IMR-90 (cell line): ENCODE measurements at regions not wholly inside any gene's neighbourhood (a gene's known extent, or its start where the extent isn't known, plus 50 kb on each side); places are given as distances from the start of the nearest gene placed in this dataset.

Source experiments
- ATAC-seq: fragments of 200-7000 bp; cut with Tn5 transposase; 2 replicates; pipeline ENCODE4 v1.9.1; 2020; ENCODE audit warnings: low read depth, mild to moderate bottlenecking, moderate library complexity
- BruUV-seq: library from RNA; stranded (reverse); fragments of 400-500 nt; replicated peaks from 2 replicates; lab custom pipeline; 2021; lab: Mats Ljungman, UMichigan
- CTCF ChIA-PET: fragments of 300-600 bp; formaldehyde crosslinking; extraction: SDS; loops from one replicate; lab custom pipeline; 2021; ENCODE audit warnings: antibody characterized with exemption; lab: Yijun Ruan, JAX
- POLR2A ChIA-PET: fragments of 300-600 bp; sonication (Branson Sonifier 250); formaldehyde crosslinking; loops from one replicate; lab custom pipeline; 2022; ENCODE audit warnings: antibody characterized with exemption; ENCODE audit not compliant: unreplicated experiment; lab: Charles Lee
- DNase-seq: peaks from one replicate; pipeline ENCODE4 v3.0.0; 2013
- H2AFZ ChIP-seq: replicated peaks from 2 replicates; pipeline ENCODE3; 2013; ENCODE audit warnings: low read length, mild to moderate bottlenecking; ENCODE audit not compliant: poor library complexity
- H2AK5ac ChIP-seq: 2 replicates; pipeline ENCODE4 v1.6.1; 2013; ENCODE audit warnings: low read depth, low read length, inconsistent platforms
- H2AK9ac ChIP-seq: replicated peaks from 2 replicates; pipeline ENCODE3; 2013; ENCODE audit warnings: mild to moderate bottlenecking, low read depth, low read length, moderate library complexity; ENCODE audit not compliant: poor library complexity
- H2BK120ac ChIP-seq: 2 replicates; pipeline ENCODE4 v1.6.1; 2013; ENCODE audit warnings: low read depth, low read length, inconsistent platforms
- H2BK15ac ChIP-seq: 3 replicates; pipeline ENCODE4 v1.6.1; 2013; ENCODE audit warnings: low read depth, low read length, inconsistent platforms
- H2BK20ac ChIP-seq: 2 replicates; pipeline ENCODE4 v1.6.1; 2013; ENCODE audit warnings: low read depth, mild to moderate bottlenecking, inconsistent platforms, low read length, moderate library complexity
- H2BK5ac ChIP-seq: 2 replicates; pipeline ENCODE4 v1.6.1; 2013; ENCODE audit warnings: mild to moderate bottlenecking, low read depth, low read length, inconsistent platforms; ENCODE audit not compliant: poor library complexity, severe bottlenecking
- H3K14ac ChIP-seq: replicated peaks from 2 replicates; pipeline ENCODE4 v1.6.1; 2013; ENCODE audit warnings: low read depth, low read length, inconsistent platforms
- H3K18ac ChIP-seq: 2 replicates; pipeline ENCODE4 v1.6.1; 2013; ENCODE audit warnings: low read depth, low read length, control low read depth
- H3K23ac ChIP-seq: 2 replicates; pipeline ENCODE4 v1.6.1; 2013; ENCODE audit warnings: low read depth, low read length, inconsistent platforms
- H3K27ac ChIP-seq: 2 replicates; pipeline ENCODE4 v1.5.1; 2013; ENCODE audit warnings: mild to moderate bottlenecking, control low read depth, low read length; ENCODE audit not compliant: insufficient read depth
- H3K27me3 ChIP-seq: 2 replicates; pipeline ENCODE4 v1.6.1; 2013; ENCODE audit warnings: low read length; ENCODE audit not compliant: control insufficient read depth, insufficient read depth
- H3K36me3 ChIP-seq: 2 replicates; pipeline ENCODE4 v1.6.1; 2013; ENCODE audit warnings: low read length, mixed read lengths; ENCODE audit not compliant: control insufficient read depth, insufficient read depth
- H3K4ac ChIP-seq: 2 replicates; pipeline ENCODE4 v1.6.1; 2013; ENCODE audit warnings: low read depth, low read length, inconsistent platforms
- H3K4me1 ChIP-seq: 2 replicates; pipeline ENCODE4 v1.6.1; 2013; ENCODE audit warnings: low read length, mixed read lengths; ENCODE audit not compliant: control insufficient read depth, insufficient read depth
- H3K4me2 ChIP-seq: 2 replicates; pipeline ENCODE4 v1.6.1; 2013; ENCODE audit warnings: low read depth, mild to moderate bottlenecking, control low read depth, low read length, moderate library complexity
- H3K4me3 ChIP-seq: 2 replicates; pipeline ENCODE4 v1.5.1; 2013; ENCODE audit warnings: low read depth, mild to moderate bottlenecking, control low read depth, low read length, moderate library complexity; ENCODE audit not compliant: insufficient read depth
- H3K56ac ChIP-seq: 2 replicates; pipeline ENCODE4 v1.6.1; 2013; ENCODE audit warnings: low read length, inconsistent platforms; ENCODE audit not compliant: insufficient read depth; ENCODE audit errors: extremely low read depth
- H3K79me1 ChIP-seq, 2 experiments: 2 replicates each; pipeline ENCODE4 v1.6.1; 2013; ENCODE audit warnings: low read length in 2 of 2, inconsistent platforms in 1 of 2, low read depth in 1 of 2
- H3K9ac ChIP-seq: 2 replicates; pipeline ENCODE4 v1.6.1; 2013; ENCODE audit warnings: low read depth, low read length, control low read depth
- H3K9me1 ChIP-seq: 2 replicates; pipeline ENCODE4 v1.6.1; 2013; ENCODE audit warnings: low read length, inconsistent platforms; ENCODE audit not compliant: insufficient read depth
- H3K9me3 ChIP-seq: 2 replicates; pipeline ENCODE4 v1.6.1; 2013; ENCODE audit warnings: low read length; ENCODE audit not compliant: control insufficient read depth, insufficient read depth
- H4K20me1 ChIP-seq: 2 replicates; pipeline ENCODE4 v1.6.1; 2013; ENCODE audit warnings: low read length, inconsistent platforms; ENCODE audit not compliant: insufficient read depth
- H4K5ac ChIP-seq: 2 replicates; pipeline ENCODE4 v1.6.1; 2013; ENCODE audit warnings: mild to moderate bottlenecking, low read depth, low read length, control low read depth
- H4K8ac ChIP-seq, 2 experiments: 2 replicates each; pipeline ENCODE4 v1.6.1; 2013; ENCODE audit warnings: low read depth in 2 of 2, low read length in 2 of 2, control low read depth in 1 of 2, inconsistent platforms in 1 of 2
- H4K91ac ChIP-seq: 2 replicates; pipeline ENCODE4 v1.6.1; 2013; ENCODE audit warnings: low read depth, low read length, inconsistent platforms; ENCODE audit not compliant: insufficient read depth
- BHLHE40 ChIP-seq: fragments of 150-350 bp; IDR thresholded peaks from 2 replicates; pipeline ENCODE4 v1.6.1; 2016; ENCODE audit warnings: mild to moderate bottlenecking, low read depth, low read length
- CEBPB ChIP-seq: IDR thresholded peaks from 2 replicates; pipeline ENCODE4 v1.6.1; 2012; ENCODE audit warnings: low read depth, low read length, improper control_type of control experiment
- CHD1 ChIP-seq: IDR thresholded peaks from 2 replicates; pipeline ENCODE4 v1.6.1; 2012; ENCODE audit warnings: low read depth, low read length, improper control_type of control experiment
- FOS ChIP-seq: fragments of 150-350 bp; IDR thresholded peaks from 2 replicates; pipeline ENCODE4 v1.6.1; 2016; ENCODE audit warnings: low read depth, low read length
- MAFK ChIP-seq: IDR thresholded peaks from 2 replicates; pipeline ENCODE4 v1.6.1; 2012; ENCODE audit warnings: low read depth, low read length, improper control_type of control experiment
- MAZ ChIP-seq: IDR thresholded peaks from 2 replicates; pipeline ENCODE4 v1.6.1; 2012; ENCODE audit warnings: low read depth, mild to moderate bottlenecking, low read length, improper control_type of control experiment, moderate library complexity, borderline replicate concordance
- MXI1 ChIP-seq: IDR thresholded peaks from 2 replicates; pipeline ENCODE4 v1.6.1; 2012; ENCODE audit warnings: low read depth, mild to moderate bottlenecking, low read length, moderate library complexity, borderline replicate concordance
- NFE2L2 ChIP-seq: fragments of 150-350 bp; IDR thresholded peaks from 2 replicates; pipeline ENCODE4 v1.6.1; 2016; ENCODE audit warnings: low read depth, mild to moderate bottlenecking, low read length
- POLR2A ChIP-seq: IDR thresholded peaks from 2 replicates; pipeline ENCODE4 v1.6.1; 2012; ENCODE audit warnings: mild to moderate bottlenecking, low read depth, low read length
- RAD21 ChIP-seq: IDR thresholded peaks from 2 replicates; pipeline ENCODE4 v1.6.1; 2012; ENCODE audit warnings: low read length, improper control_type of control experiment
- RCOR1 ChIP-seq: IDR thresholded peaks from 2 replicates; pipeline ENCODE4 v1.6.1; 2012; ENCODE audit warnings: mild to moderate bottlenecking, low read length, improper control_type of control experiment; ENCODE audit not compliant: insufficient replicate concordance
- RFX5 ChIP-seq: IDR thresholded peaks from 2 replicates; pipeline ENCODE4 v1.8.0; 2012; ENCODE audit warnings: low read depth, mild to moderate bottlenecking, low read length, moderate library complexity
- SMC3 ChIP-seq: fragments of 150-350 bp; IDR thresholded peaks from 2 replicates; pipeline ENCODE4 v1.6.1; 2016; ENCODE audit warnings: low read depth, mild to moderate bottlenecking, antibody characterized with exemption, low read length, moderate library complexity
- WGBS, 2 experiments: methylation state at CpG; one replicate each; pipeline versions ENCODE4 v1.1.5 to v1.1.7; 2013; ENCODE audit warnings: missing lambda C conversion rate in 2 of 2; ENCODE audit not compliant: insufficient read length in 1 of 2; ENCODE audit errors: extremely low coverage in 2 of 2; 5-methylcytosine and 5-hydroxymethylcytosine counted together
- dilution Hi-C: fragments of 300-500 bp; cut with HindIII; formaldehyde crosslinking; loops from one replicate; pipeline ENCODE4 v1.14.3; 2018; ENCODE audit warnings: low sequenced_read_pairs; ENCODE audit not compliant: unreplicated experiment
- in situ Hi-C: fragments of 300-500 bp; cut with MboI; formaldehyde crosslinking; loops from 3 replicates; pipeline ENCODE4 v1.14.3; 2019; ENCODE audit warnings: low sequenced_read_pairs, inconsistent platforms, mixed read lengths
- intact Hi-C: fragments of 100-400 bp; cut with micrococcal nuclease; formaldehyde crosslinking; loops from 2 replicates; pipeline ENCODE4 v1.10.0; 2022
- TF ChIP-seq, protein P1 (sequence below): fragments of 150-350 bp; IDR thresholded peaks from 2 replicates; pipeline ENCODE4 v1.6.1; 2016; ENCODE audit warnings: low read depth, mild to moderate bottlenecking, low read length, moderate library complexity, borderline replicate concordance
- TF ChIP-seq, protein P2 (sequence below): fragments of 150-350 bp; IDR thresholded peaks from 2 replicates; pipeline ENCODE4 v1.6.1; 2017; ENCODE audit warnings: mild to moderate bottlenecking, antibody characterized with exemption, low read length, low read depth
- TF ChIP-seq, protein P3 (sequence below): conservative IDR thresholded peaks from 2 replicates; pipeline ENCODE4 v1.5.1; 2012; ENCODE audit warnings: mild to moderate bottlenecking, low read depth, low read length, improper control_type of control experiment

DNA sequence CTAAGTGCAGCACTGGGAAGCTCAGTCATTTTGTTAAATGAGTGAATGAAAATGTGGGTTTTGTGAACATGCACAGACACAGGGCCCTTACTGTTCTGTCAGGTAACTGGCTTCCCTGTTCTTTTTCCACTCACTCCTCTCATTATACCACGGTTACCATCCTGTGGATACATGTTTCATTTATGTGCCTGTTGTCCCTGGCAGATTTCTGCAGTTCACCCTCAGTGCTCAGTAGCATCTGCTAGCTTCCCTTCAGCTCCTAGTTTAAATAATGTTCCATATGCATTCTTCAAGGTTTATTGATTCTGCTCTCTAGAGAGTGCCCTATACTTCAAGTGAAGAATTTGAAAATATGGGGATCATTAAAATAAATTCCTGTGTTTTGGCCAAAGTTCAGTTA is 1634.3 kb upstream of the ADGRL3 start:
- H3K27ac ChIP-seq, result no peak overlapping the region
- no peaks in the 10 kb centered on the region for H3K9me3 ChIP-seq
- no peak overlapping the region for H3K4me3 ChIP-seq
- no peaks in the 10 kb centered on the region for H3K36me3 ChIP-seq
- ATAC-seq (no peak), DNase-seq (no peak)
- no peak overlapping the region for H3K4ac ChIP-seq
- no peak overlapping the region for H3K18ac ChIP-seq
- H4K91ac ChIP-seq, result no peak overlapping the region
- H4K20me1 ChIP-seq, result no peaks in the 10 kb centered on the region
- H3K9me1 ChIP-seq, result no peaks in the 10 kb centered on the region
- no peak overlapping the region for H2BK20ac ChIP-seq
- H2BK15ac ChIP-seq, result no peak overlapping the region
- BruUV-seq, result no TSS peak
- no peaks in the 10 kb centered on the region for H3K27me3 ChIP-seq
- in situ Hi-C loops (no loop called here), intact Hi-C loops (no loop called here), dilution Hi-C loops (no loop called here)
- no peak overlapping the region for H3K9ac ChIP-seq
- no peaks in the 10 kb centered on the region for H3K79me1 ChIP-seq
- no peak overlapping the region for H2BK120ac ChIP-seq
- H3K4me1 ChIP-seq, result no peaks in the 10 kb centered on the region
- H3K56ac ChIP-seq, result no peak overlapping the region
- H2AK9ac ChIP-seq, result no peak overlapping the region
- no peak overlapping the region for H2AFZ ChIP-seq
- H4K5ac ChIP-seq, result no peak overlapping the region
- no peak overlapping the region for H3K14ac ChIP-seq
- TF ChIP-seq RAD21 (no peak), BHLHE40 (no peak), NFE2L2 (no peak), MAFK (no peak), MAZ (no peak), RCOR1 (no peak), POLR2A (no peak), CEBPB (no peak), SMC3 (no peak), CHD1 (no peak), RFX5 (no peak), MXI1 (no peak), FOS (no peak)
- TF ChIP-seq, protein P1, sequence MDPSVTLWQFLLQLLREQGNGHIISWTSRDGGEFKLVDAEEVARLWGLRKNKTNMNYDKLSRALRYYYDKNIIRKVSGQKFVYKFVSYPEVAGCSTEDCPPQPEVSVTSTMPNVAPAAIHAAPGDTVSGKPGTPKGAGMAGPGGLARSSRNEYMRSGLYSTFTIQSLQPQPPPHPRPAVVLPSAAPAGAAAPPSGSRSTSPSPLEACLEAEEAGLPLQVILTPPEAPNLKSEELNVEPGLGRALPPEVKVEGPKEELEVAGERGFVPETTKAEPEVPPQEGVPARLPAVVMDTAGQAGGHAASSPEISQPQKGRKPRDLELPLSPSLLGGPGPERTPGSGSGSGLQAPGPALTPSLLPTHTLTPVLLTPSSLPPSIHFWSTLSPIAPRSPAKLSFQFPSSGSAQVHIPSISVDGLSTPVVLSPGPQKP, result no peak
- TF ChIP-seq, protein P2, sequence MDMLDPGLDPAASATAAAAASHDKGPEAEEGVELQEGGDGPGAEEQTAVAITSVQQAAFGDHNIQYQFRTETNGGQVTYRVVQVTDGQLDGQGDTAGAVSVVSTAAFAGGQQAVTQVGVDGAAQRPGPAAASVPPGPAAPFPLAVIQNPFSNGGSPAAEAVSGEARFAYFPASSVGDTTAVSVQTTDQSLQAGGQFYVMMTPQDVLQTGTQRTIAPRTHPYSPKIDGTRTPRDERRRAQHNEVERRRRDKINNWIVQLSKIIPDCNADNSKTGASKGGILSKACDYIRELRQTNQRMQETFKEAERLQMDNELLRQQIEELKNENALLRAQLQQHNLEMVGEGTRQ, result no peak
- TF ChIP-seq, protein P3, sequence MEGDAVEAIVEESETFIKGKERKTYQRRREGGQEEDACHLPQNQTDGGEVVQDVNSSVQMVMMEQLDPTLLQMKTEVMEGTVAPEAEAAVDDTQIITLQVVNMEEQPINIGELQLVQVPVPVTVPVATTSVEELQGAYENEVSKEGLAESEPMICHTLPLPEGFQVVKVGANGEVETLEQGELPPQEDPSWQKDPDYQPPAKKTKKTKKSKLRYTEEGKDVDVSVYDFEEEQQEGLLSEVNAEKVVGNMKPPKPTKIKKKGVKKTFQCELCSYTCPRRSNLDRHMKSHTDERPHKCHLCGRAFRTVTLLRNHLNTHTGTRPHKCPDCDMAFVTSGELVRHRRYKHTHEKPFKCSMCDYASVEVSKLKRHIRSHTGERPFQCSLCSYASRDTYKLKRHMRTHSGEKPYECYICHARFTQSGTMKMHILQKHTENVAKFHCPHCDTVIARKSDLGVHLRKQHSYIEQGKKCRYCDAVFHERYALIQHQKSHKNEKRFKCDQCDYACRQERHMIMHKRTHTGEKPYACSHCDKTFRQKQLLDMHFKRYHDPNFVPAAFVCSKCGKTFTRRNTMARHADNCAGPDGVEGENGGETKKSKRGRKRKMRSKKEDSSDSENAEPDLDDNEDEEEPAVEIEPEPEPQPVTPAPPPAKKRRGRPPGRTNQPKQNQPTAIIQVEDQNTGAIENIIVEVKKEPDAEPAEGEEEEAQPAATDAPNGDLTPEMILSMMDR, result no peak
- CTCF ChIA-PET, result no interaction called here
- no peak overlapping the region for H4K8ac ChIP-seq
- POLR2A ChIA-PET, result no interaction called here
- no peak overlapping the region for H3K4me2 ChIP-seq
- H2BK5ac ChIP-seq, result no peak overlapping the region
- no peak overlapping the region for H3K23ac ChIP-seq
- WGBS, 2 experiments, result 40% methylated on average over 1 of the region's 1 CpG; no CpG with 5 or more reads in 1 of the 2 experiments
- no peak overlapping the region for H2AK5ac ChIP-seq
